ENCODE measurements at regions not wholly inside any gene's neighbourhood (a gene's known extent, or its start where the extent isn't known, plus 50 kb on each side); places are given as distances from the start of the nearest gene placed in this dataset.

- RAD21 ChIA-PET (ENCODE audit: unreplicated experiment) = no interaction called here
- Histone ChIP-seq H3K27me3 (replicated peaks in 1 of 2; ENCODE audit: control insufficient read depth in 2 of 2, insufficient read depth in 2 of 2, low read length in 1 of 2) (no peaks in the 10 kb centered on the region), H3K9ac (ENCODE audit: control insufficient read depth, insufficient read depth, low read length) (no peak overlapping the region), H3K4me2 (ENCODE audit: control insufficient read depth, insufficient read depth) (no peak overlapping the region), H3K4me1 (ENCODE audit: control insufficient read depth, insufficient read depth, low read length) (no peaks in the 10 kb centered on the region), H3K4me3 (no peak overlapping the region), H2AFZ (ENCODE audit: control insufficient read depth, low read depth, low read length) (no peak overlapping the region), H4K20me1 (ENCODE audit: control insufficient read depth, insufficient read depth) (no peaks in the 10 kb centered on the region), H3K9me3 (replicated peaks; ENCODE audit: control insufficient read depth, insufficient read depth, low read length) (no peaks in the 10 kb centered on the region), H3K27ac (ENCODE audit: control insufficient read depth, insufficient read depth) (no peak overlapping the region), H3K36me3 (ENCODE audit: control insufficient read depth in 2 of 2, insufficient read depth in 2 of 2, low read length in 1 of 2) (no peaks in the 10 kb centered on the region), H3K79me2 (ENCODE audit: control insufficient read depth, insufficient read depth, low read length) (no peaks in the 10 kb centered on the region)
- TF ChIP-seq LARP7 (IDR thresholded peaks at IDR 0.05) (no peak), CHD4 (IDR thresholded peaks at IDR 0.05) (no peak), MEF2A (IDR thresholded peaks at IDR 0.05; ENCODE audit: insufficient read depth, low read depth, low read length) (no peak), POLR2AphosphoS2 (IDR thresholded peaks at IDR 0.05; ENCODE audit: low read depth, low read length) (no peak), NKRF (conservative IDR thresholded peaks at IDR 0.05) (no peak), IKZF2 (IDR thresholded peaks at IDR 0.05) (no peak), RUNX3 (IDR thresholded peaks at IDR 0.05; ENCODE audit: low read length) (no peak), ESRRA (IDR thresholded peaks at IDR 0.05; ENCODE audit: low read length) (no peak), CHD2 (IDR thresholded peaks at IDR 0.05; ENCODE audit: borderline replicate concordance, low read depth, low read length) (no peak), JUNB (IDR thresholded peaks at IDR 0.05) (no peak), ASH2L (IDR thresholded peaks at IDR 0.05; ENCODE audit: borderline replicate concordance, low read depth) (no peak), BCLAF1 (IDR thresholded peaks at IDR 0.05) (no peak), PML (IDR thresholded peaks at IDR 0.05; ENCODE audit: low read length) (no peak), ZNF592 (IDR thresholded peaks at IDR 0.05) (no peak)
- in situ Hi-C loops (cut with MboI) = no loop called here
- no peak for ATAC-seq
- CTCF ChIA-PET = no interaction called here
- no TSS peak for BruUV-seq (replicated peaks)
- FAIRE-seq = no peak
- WGBS (ENCODE audit: insufficient coverage, insufficient replicate concordance, low lambda C conversion rate, missing lambda C conversion rate) = 29% methylated on average over 3 of the region's 3 CpGs
- intact Hi-C loops (cut with micrococcal nuclease; ENCODE audit: unreplicated experiment) = no loop called here
- POLR2A ChIA-PET = no interaction called here
- no peak for DNase-seq (ENCODE audit: low read depth, low spot score)
- SMC1A ChIA-PET (ENCODE audit: uncharacterized antibody, unreplicated experiment) = interaction anchor here (0.6 to 1.1 kb wide), 2 partner anchors 9 to 310 kb away, joined by 3 read pairs; no protein-coding TSS in a partner anchor
These were observed 63.4 kb downstream of the DACT1 start for GRCh38 chr14:58701156-58701555.

Measured in GM12878 (cell line).